H9 (cell line): ENCODE measurements at regions not wholly inside any gene's neighbourhood (a gene's known extent, or its start where the extent isn't known, plus 50 kb on each side); places are given as distances from the start of the nearest gene placed in this dataset.

Source experiments
- DNase-seq: peaks from one replicate; pipeline ENCODE4 v3.0.0-alpha.2; 2017
- H2AFZ ChIP-seq: one replicate; pipeline ENCODE4 v1.6.1; 2013; ENCODE audit warnings: mild to moderate bottlenecking, low read length, control low read depth, moderate library complexity
- H2AK5ac ChIP-seq: 2 replicates; pipeline ENCODE4 v1.6.1; 2013; ENCODE audit warnings: low read length, control low read depth, mixed read lengths; ENCODE audit not compliant: insufficient read length
- H2BK120ac ChIP-seq: one replicate; pipeline ENCODE4 v1.6.1; 2013; ENCODE audit warnings: low read depth, mild to moderate bottlenecking, low read length, control low read depth, inconsistent platforms; ENCODE audit not compliant: poor library complexity, severe bottlenecking
- H2BK12ac ChIP-seq: 2 replicates; pipeline ENCODE4 v1.6.1; 2013; ENCODE audit warnings: low read length, control low read depth, mixed read lengths, low read depth; ENCODE audit not compliant: insufficient read length
- H2BK15ac ChIP-seq: 2 replicates; pipeline ENCODE4 v1.6.1; 2013; ENCODE audit warnings: low read depth, low read length, control low read depth
- H2BK20ac ChIP-seq: one replicate; pipeline ENCODE4 v1.6.1; 2013; ENCODE audit warnings: low read depth, mild to moderate bottlenecking, low read length, control low read depth, inconsistent platforms; ENCODE audit not compliant: poor library complexity, severe bottlenecking
- H2BK5ac ChIP-seq: 2 replicates; pipeline ENCODE4 v1.6.1; 2013; ENCODE audit warnings: low read length, control low read depth, mixed read lengths; ENCODE audit not compliant: insufficient read length
- H3K14ac ChIP-seq: 2 replicates; pipeline ENCODE4 v1.6.1; 2013; ENCODE audit warnings: low read length, control low read depth; ENCODE audit not compliant: insufficient read depth
- H3K18ac ChIP-seq: 2 replicates; pipeline ENCODE4 v1.6.1; 2013; ENCODE audit warnings: low read depth, mild to moderate bottlenecking, mixed read lengths, low read length, control low read depth; ENCODE audit not compliant: insufficient read length
- H3K23ac ChIP-seq: 2 replicates; pipeline ENCODE4 v1.6.1; 2013; ENCODE audit warnings: low read length, control low read depth, mixed read lengths, low read depth; ENCODE audit not compliant: insufficient read length
- H3K23me2 ChIP-seq: 2 replicates; pipeline ENCODE4 v1.6.1; 2013; ENCODE audit warnings: low read depth, mild to moderate bottlenecking, mixed read lengths, low read length, control low read depth; ENCODE audit not compliant: insufficient read length, poor library complexity, severe bottlenecking
- H3K27ac ChIP-seq: 2 replicates; pipeline ENCODE4 v1.5.1; 2013; ENCODE audit warnings: low read length, control low read depth, mixed read lengths, low read depth; ENCODE audit not compliant: insufficient read length
- H3K27me3 ChIP-seq: 2 replicates; pipeline ENCODE4 v1.6.1; 2013; ENCODE audit warnings: low read length, control low read depth, inconsistent platforms; ENCODE audit not compliant: insufficient read depth
- H3K4ac ChIP-seq: 2 replicates; pipeline ENCODE4 v1.6.1; 2013; ENCODE audit warnings: low read depth, mild to moderate bottlenecking, control low read depth, inconsistent platforms, low read length, moderate library complexity
- H3K4me1 ChIP-seq: 2 replicates; pipeline ENCODE4 v1.6.1; 2013; ENCODE audit warnings: low read length, control low read depth, inconsistent platforms; ENCODE audit not compliant: insufficient read depth
- H3K4me2 ChIP-seq: 2 replicates; pipeline ENCODE4 v1.6.1; 2013; ENCODE audit warnings: low read length, control low read depth, mixed read lengths; ENCODE audit not compliant: insufficient read length, insufficient read depth
- H3K56ac ChIP-seq: 2 replicates; pipeline ENCODE4 v1.6.1; 2013; ENCODE audit warnings: low read depth, mild to moderate bottlenecking, mixed read lengths, low read length, control low read depth; ENCODE audit not compliant: insufficient read length
- H3K79me1 ChIP-seq: 2 replicates; pipeline ENCODE4 v1.6.1; 2013; ENCODE audit warnings: low read depth, mild to moderate bottlenecking, moderate library complexity, low read length, control low read depth, inconsistent platforms; ENCODE audit not compliant: insufficient read depth, poor library complexity, severe bottlenecking
- H3K79me2 ChIP-seq: 2 replicates; pipeline ENCODE4 v1.6.1; 2013; ENCODE audit warnings: low read length, control low read depth, inconsistent platforms; ENCODE audit not compliant: insufficient read depth
- H3K9ac ChIP-seq: 2 replicates; pipeline ENCODE4 v1.6.1; 2013; ENCODE audit warnings: low read length, control low read depth, mixed read lengths; ENCODE audit not compliant: insufficient read length; ENCODE audit errors: extremely low read depth
- H3K9me3 ChIP-seq: one replicate; pipeline ENCODE4 v1.6.1; 2013; ENCODE audit warnings: low read depth, low read length, inconsistent platforms; ENCODE audit not compliant: control insufficient read depth
- H3T11ph ChIP-seq: one replicate; pipeline ENCODE4 v1.6.1; 2013; ENCODE audit warnings: mild to moderate bottlenecking, low read length, control low read depth, inconsistent platforms
- H4K20me1 ChIP-seq: one replicate; pipeline ENCODE4 v1.6.1; 2013; ENCODE audit not compliant: control insufficient read depth, insufficient read length, insufficient read depth
- H4K5ac ChIP-seq: 2 replicates; pipeline ENCODE4 v1.6.1; 2013; ENCODE audit warnings: low read depth, mild to moderate bottlenecking, mixed read lengths, low read length, control low read depth; ENCODE audit not compliant: insufficient read length
- H4K8ac ChIP-seq: replicated peaks from 2 replicates; pipeline ENCODE4 v1.6.1; 2013; ENCODE audit warnings: low read length, control low read depth, mixed read lengths, low read depth; ENCODE audit not compliant: insufficient read length
- H4K91ac ChIP-seq: 2 replicates; pipeline ENCODE4 v1.6.1; 2013; ENCODE audit warnings: low read depth, mild to moderate bottlenecking, moderate library complexity, mixed read lengths, low read length, control low read depth; ENCODE audit not compliant: insufficient read length
- H3K27ac Mint-ChIP-seq, 3 experiments: 2 replicates in 2 of 3; 3 replicates in 1 of 3; pipeline ENCODE4 v1.8.0; 2020 to 2021; ENCODE audit warnings: mixed read lengths in 3 of 3, mild to moderate bottlenecking in 1 of 3, moderate library complexity in 1 of 3
- H3K27me3 Mint-ChIP-seq: 2 replicates; pipeline ENCODE4 v1.8.0; 2021; ENCODE audit warnings: low read depth, mild to moderate bottlenecking, moderate library complexity, mixed read lengths
- H3K36me3 Mint-ChIP-seq, 3 experiments: 2 replicates in 2 of 3; 3 replicates in 1 of 3; pipeline ENCODE4 v1.8.0; 2020 to 2021; ENCODE audit warnings: low read depth in 3 of 3, mixed read lengths in 3 of 3; ENCODE audit not compliant: insufficient read depth in 1 of 3
- H3K4me1 Mint-ChIP-seq, 2 experiments: 2 replicates each; pipeline ENCODE4 v1.8.0; 2020; ENCODE audit warnings: mixed read lengths in 2 of 2
- H3K4me3 Mint-ChIP-seq, 2 experiments: 2 replicates in 1 of 2; 3 replicates in 1 of 2; pipeline ENCODE4 v1.8.0; 2020 to 2021; ENCODE audit warnings: mild to moderate bottlenecking in 2 of 2, mixed read lengths in 2 of 2, moderate library complexity in 1 of 2
- H3K9me3 Mint-ChIP-seq, 2 experiments: 2 replicates in 1 of 2; 3 replicates in 1 of 2; pipeline ENCODE4 v1.8.0; 2020; ENCODE audit warnings: mild to moderate bottlenecking in 2 of 2, mixed read lengths in 2 of 2, moderate library complexity in 1 of 2
- WGBS: extraction: QIAGEN DNeasy Blood & Tissue Kit; methylation state at CpG from one replicate; pipeline ENCODE4 v1.1.7; 2013; ENCODE audit warnings: missing lambda C conversion rate, low lambda C conversion rate, mixed read lengths; ENCODE audit not compliant: insufficient read length; ENCODE audit errors: extremely low coverage; 5-methylcytosine and 5-hydroxymethylcytosine counted together
- TF ChIP-seq, protein P1 (sequence below): fragments of 200-600 bp; sonication (generic); conservative IDR thresholded peaks from 3 replicates; pipeline ENCODE4 v1.8.0; 2021; ENCODE audit warnings: antibody characterized with exemption, mild to moderate bottlenecking

DNA sequence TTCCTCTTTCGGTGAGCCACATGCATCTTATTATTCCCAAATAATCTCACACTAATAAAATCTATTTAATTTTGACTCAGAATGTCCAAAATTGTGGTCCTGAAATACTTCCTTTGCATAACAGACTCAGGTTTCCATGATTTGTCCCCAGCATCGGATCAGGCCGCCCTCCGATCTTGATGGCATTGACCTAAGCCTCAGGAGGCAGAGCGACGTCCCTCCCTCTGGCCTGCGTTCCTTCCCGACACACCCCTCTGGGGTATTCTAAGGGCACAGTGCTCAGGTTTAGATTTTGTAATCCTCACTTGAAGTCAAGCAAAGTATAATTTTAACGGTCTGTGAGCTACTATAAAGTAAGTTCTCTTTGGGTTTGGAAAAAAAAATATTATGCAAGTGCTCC is 857.7 kb downstream of the GALR1 start:
- no peak for DNase-seq
- TF ChIP-seq, protein P1, sequence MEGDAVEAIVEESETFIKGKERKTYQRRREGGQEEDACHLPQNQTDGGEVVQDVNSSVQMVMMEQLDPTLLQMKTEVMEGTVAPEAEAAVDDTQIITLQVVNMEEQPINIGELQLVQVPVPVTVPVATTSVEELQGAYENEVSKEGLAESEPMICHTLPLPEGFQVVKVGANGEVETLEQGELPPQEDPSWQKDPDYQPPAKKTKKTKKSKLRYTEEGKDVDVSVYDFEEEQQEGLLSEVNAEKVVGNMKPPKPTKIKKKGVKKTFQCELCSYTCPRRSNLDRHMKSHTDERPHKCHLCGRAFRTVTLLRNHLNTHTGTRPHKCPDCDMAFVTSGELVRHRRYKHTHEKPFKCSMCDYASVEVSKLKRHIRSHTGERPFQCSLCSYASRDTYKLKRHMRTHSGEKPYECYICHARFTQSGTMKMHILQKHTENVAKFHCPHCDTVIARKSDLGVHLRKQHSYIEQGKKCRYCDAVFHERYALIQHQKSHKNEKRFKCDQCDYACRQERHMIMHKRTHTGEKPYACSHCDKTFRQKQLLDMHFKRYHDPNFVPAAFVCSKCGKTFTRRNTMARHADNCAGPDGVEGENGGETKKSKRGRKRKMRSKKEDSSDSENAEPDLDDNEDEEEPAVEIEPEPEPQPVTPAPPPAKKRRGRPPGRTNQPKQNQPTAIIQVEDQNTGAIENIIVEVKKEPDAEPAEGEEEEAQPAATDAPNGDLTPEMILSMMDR = no peak
- Histone ChIP-seq H2BK20ac (no peak overlapping the region), H4K8ac (no peak overlapping the region), H3K4me1 (no peaks in the 10 kb centered on the region), H2BK15ac (no peak overlapping the region), H3K4ac (no peak overlapping the region), H3K14ac (no peak overlapping the region), H3K79me1 (no peaks in the 10 kb centered on the region), H3K79me2 (no peaks in the 10 kb centered on the region), H4K20me1 (no peaks in the 10 kb centered on the region), H4K5ac (no peak overlapping the region), H2AFZ (no peak overlapping the region), H3K9ac (no peak overlapping the region), H2BK120ac (no peak overlapping the region), H3T11ph (no peak overlapping the region), H4K91ac (no peak overlapping the region), H3K4me2 (no peak overlapping the region), H3K9me3 (no peaks in the 10 kb centered on the region), H3K27ac (no peak overlapping the region), H2BK5ac (no peak overlapping the region), H3K27me3 (no peaks in the 10 kb centered on the region), H3K18ac (no peak overlapping the region), H2BK12ac (no peak overlapping the region), H3K23ac (no peak overlapping the region), H3K56ac (no peak overlapping the region), H3K23me2 (no peaks in the 10 kb centered on the region), H2AK5ac (no peak overlapping the region)
- peaks cover 0 to 8% (median 4%) of the 10 kb centered on the region in 3 experiments; a peak in 6 of 7 replicates for H3K36me3 Mint-ChIP-seq
- no peak overlapping the region for H3K4me3 Mint-ChIP-seq
- H3K9me3 Mint-ChIP-seq = peaks cover 11 to 14% of the 10 kb centered on the region in 2 experiments; a peak in 4 of 5 replicates
- WGBS = no CpG with 5 or more reads among the region's 9 CpGs
- peaks cover 0 to 3% of the 10 kb centered on the region in 2 experiments; a peak in 1 of 4 replicates for H3K4me1 Mint-ChIP-seq
- H3K27ac Mint-ChIP-seq = no peak overlapping the region; a peak in 1 of 7 replicates
- H3K27me3 Mint-ChIP-seq = no peaks in the 10 kb centered on the region; the same call in none of the 2 replicates
